Stromal cell of bone marrow (primary cell): ENCODE measurements at regions not wholly inside any gene's neighbourhood (a gene's known extent, or its start where the extent isn't known, plus 50 kb on each side); places are given as distances from the start of the nearest gene placed in this dataset.
"Not testable (repeated sequence)": the region's sequence is repeated elsewhere in the genome, so short reads cannot be mapped to it uniquely, and the experiment has no call there.

Experiments used
- DNase-seq: peaks from one replicate; pipeline ENCODE4 v3.0.0-alpha.2; 2012; ENCODE audit warnings: low read depth

- DNase-seq, result peak; percentile 25
Observed at GRCh38 chr12:58069268-58069963, 128.0 kb downstream of the ATP23 start.

- no peak for DNase-seq
Observed at GRCh38 chr12:58071994-58072393, 130.6 kb downstream of the ATP23 start.

- DNase-seq, result no peak
Observed at GRCh38 chr12:58074259-58074658, 132.9 kb downstream of the ATP23 start.

- DNase-seq, result no peak
Observed at GRCh38 chr12:58079806-58080205, 138.4 kb downstream of the ATP23 start.

GRCh38 chr12:58081488-58081887 is 140.1 kb downstream of the ATP23 start:
- no peak for DNase-seq

GRCh38 chr12:58082996-58083395 is 141.6 kb downstream of the ATP23 start:
- DNase-seq, result no peak

- DNase-seq, result no peak
Observed at GRCh38 chr12:58086006-58086405, 144.6 kb downstream of the ATP23 start.

- DNase-seq, result no peak
Observed at GRCh38 chr12:58086930-58087329, 145.6 kb downstream of the ATP23 start.

GRCh38 chr12:58087423-58088127 is 146.2 kb downstream of the ATP23 start:
- no peak for DNase-seq

- no peak for DNase-seq
Observed at GRCh38 chr12:58089588-58089987, 148.2 kb downstream of the ATP23 start.

- DNase-seq, result no peak
Observed at GRCh38 chr12:58090685-58091084, 149.3 kb downstream of the ATP23 start.

- DNase-seq, result no peak
Observed at GRCh38 chr12:58095002-58095401, 153.6 kb downstream of the ATP23 start.

- DNase-seq, result no peak
Observed at GRCh38 chr12:58097741-58098140, 156.4 kb downstream of the ATP23 start.

- no peak for DNase-seq
Observed at GRCh38 chr12:58099476-58099875, 158.1 kb downstream of the ATP23 start.

- no peak for DNase-seq
Observed at GRCh38 chr12:58104351-58104755, 163.0 kb downstream of the ATP23 start.

GRCh38 chr12:58105225-58106119 is 164.1 kb downstream of the ATP23 start:
- no peak for DNase-seq

- DNase-seq, result no peak
Observed at GRCh38 chr12:58106195-58106594, 164.8 kb downstream of the ATP23 start.

GRCh38 chr12:58117201-58117600 is 175.8 kb downstream of the ATP23 start:
- DNase-seq, result no peak

- DNase-seq, result no peak
Observed at GRCh38 chr12:58117667-58118066, 176.3 kb downstream of the ATP23 start.

- not testable (repeated sequence) for DNase-seq
Observed at GRCh38 chr12:58125761-58126160, 184.4 kb downstream of the ATP23 start.

- DNase-seq, result no peak
Observed at GRCh38 chr12:58131986-58132755, 190.8 kb downstream of the ATP23 start.

- no peak for DNase-seq
Observed at GRCh38 chr12:58138424-58138823, 197.1 kb downstream of the ATP23 start.
